ENCODE measurements at regions not wholly inside any gene's neighbourhood (a gene's known extent, or its start where the extent isn't known, plus 50 kb on each side); places are given as distances from the start of the nearest gene placed in this dataset.
"Not testable (repeated sequence)": the region's sequence is repeated elsewhere in the genome, so short reads cannot be mapped to it uniquely, and the experiment has no call there.

- no peak for DNase-seq
Measured at GRCh38 chr10:129059977-129060376, 407.1 kb upstream of the MGMT start.

- DNase-seq: no peak
Measured at GRCh38 chr10:129063212-129063611, 403.8 kb upstream of the MGMT start.

- DNase-seq: no peak
Measured at GRCh38 chr10:129063877-129064276, 403.2 kb upstream of the MGMT start.

DNA sequence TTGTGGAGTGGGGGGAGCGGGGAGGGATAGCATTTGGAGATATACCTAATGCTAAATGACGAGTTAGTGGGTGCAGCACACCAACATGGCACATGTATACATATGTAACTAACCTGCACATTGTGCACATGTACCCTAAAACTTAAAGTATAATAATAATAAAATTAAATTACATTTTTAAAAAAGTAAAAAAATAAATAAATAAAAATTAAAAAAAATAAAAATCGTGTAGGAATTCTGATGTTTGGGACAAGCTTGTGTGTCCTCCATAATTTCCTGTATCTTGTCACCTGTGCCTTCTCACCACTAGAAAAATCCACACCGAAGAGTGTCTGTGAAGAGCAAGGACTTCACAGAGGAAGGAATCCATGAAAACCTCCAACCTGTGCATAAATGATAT, 400.5 kb upstream of the MGMT start:
- not testable (repeated sequence) for DNase-seq

DNA sequence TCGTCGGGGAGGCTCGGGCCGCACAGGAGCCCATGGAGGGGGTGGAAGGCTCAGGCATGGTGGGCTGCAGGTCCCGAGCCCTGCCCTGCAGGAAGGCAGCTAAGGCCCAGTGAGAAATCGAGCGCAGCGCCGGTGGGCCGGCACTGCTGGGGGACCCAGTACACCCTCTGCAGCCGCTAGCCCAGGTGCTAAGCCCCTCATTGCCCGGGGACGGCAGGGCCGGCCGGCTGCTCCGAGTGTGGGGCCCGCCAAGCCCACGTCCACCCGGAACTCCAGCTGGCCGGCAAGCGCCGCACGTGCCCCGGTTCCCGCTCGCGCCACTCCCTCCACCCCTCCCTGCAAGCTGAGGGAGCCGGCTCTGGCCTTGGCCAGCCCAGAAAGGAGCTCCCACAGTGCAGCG, 395.6 kb upstream of the MGMT start:
- not testable (repeated sequence) for DNase-seq

- DNase-seq: no peak
Measured at GRCh38 chr10:129074939-129075338, 392.1 kb upstream of the MGMT start.

- DNase-seq: no peak
Measured at GRCh38 chr10:129075508-129075907, 391.5 kb upstream of the MGMT start.

DNA sequence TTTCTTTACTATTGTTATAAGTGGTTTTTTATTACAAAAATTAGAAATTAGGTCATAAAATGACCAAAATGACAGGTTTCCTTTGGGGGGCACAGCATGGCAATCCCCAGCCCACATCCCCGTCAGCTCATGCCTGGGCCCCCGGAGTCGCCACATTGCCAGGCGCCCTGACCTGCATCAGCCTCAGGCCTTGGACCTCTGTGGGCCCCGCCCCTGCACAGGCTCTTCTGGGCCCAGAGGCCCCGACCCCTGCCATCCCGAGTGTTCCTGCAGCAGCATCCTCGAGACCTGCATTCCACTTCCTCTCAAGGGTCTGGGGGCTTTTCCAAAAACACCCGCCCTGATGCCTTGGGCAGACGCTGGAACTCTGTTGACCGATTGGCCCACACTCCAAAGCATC, 391.1 kb upstream of the MGMT start:
- DNase-seq: no peak

DNA sequence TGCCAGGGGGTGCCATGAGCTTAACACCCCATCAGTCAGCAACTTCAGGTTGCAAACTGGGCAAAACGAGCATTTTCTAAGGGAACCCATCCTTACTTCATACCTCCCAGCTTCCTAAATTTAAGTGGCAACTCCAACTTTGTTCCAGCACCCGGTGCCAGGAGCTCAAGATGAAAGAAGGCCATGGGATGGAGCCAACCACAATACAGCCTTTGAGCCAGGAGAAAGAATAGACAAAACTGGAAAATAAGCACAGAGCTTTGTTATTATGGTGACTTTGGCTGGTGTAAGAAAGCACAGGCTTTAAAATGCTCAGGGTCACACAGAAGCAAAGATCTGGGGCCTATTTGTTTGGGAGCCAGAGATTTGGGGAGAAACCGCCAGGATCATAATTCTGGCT, 388.7 kb upstream of the MGMT start:
- DNase-seq: no peak

DNA sequence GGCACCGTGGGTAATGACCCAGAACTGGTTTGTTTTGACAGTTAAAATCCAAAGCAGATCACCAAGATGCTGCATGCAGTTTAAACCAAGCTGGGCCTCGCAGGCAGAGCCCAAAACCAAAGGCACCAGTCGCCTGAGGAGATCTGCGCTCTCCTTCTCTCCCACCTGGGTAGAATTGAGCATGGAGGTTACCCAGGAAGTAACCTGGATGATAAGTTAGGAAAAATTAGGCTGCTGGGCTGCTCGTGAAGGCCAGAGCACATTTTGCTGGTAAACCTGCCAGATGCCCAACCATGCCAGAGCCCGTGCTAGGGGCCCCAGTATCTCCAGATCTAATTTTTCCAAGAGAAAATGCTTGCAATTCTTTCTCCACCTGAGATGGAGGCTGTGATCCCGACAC, 388.3 kb upstream of the MGMT start:
- DNase-seq: no peak

- DNase-seq: no peak
Measured at GRCh38 chr10:129079705-129080104, 387.3 kb upstream of the MGMT start.

GRCh38 chr10:129085811-129086210, 381.2 kb upstream of the MGMT start:
- no peak for DNase-seq

- no peak for DNase-seq
Measured at GRCh38 chr10:129089341-129089740, 377.7 kb upstream of the MGMT start.

GRCh38 chr10:129090165-129090564, 376.9 kb upstream of the MGMT start:
- DNase-seq: no peak

DNA sequence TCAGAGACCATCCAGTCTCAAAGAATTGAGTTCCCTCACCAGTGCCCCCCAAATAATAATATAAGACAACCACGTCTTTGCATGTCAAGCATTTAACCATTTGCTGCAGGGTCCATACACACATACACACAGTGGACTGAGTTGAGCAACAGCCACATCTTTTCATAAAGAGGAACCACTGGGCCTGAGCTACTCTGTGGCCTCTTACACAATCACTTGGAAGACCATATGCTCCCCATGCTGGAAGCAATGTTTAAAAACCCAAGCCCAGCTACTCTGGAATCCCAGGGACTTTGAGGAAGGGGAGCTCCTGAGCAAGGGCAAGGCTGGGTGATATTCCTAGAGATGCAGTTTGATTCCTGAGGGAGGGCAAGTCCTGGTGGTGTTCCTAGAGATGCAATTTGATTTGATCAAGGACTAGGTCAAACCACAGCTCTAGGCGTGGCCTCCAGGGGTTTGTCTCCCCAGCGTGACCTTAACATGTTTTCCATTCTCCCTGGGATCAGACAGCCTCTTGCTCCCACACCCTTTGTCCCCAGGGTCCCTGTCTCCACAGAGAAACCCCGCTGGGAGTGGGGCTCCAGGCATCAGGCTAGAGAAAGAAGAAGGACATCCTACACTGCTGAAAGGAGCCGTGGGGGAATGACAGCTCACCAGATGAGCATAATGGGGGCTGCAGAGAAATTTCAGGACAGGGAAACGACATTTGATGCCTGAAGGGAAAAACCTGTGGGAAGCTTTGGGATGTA, 376.2 kb upstream of the MGMT start:
- DNase-seq: no peak

GRCh38 chr10:129093641-129094040, 373.4 kb upstream of the MGMT start:
- DNase-seq: no peak

GRCh38 chr10:129094233-129094632, 372.8 kb upstream of the MGMT start:
- no peak for DNase-seq

DNA sequence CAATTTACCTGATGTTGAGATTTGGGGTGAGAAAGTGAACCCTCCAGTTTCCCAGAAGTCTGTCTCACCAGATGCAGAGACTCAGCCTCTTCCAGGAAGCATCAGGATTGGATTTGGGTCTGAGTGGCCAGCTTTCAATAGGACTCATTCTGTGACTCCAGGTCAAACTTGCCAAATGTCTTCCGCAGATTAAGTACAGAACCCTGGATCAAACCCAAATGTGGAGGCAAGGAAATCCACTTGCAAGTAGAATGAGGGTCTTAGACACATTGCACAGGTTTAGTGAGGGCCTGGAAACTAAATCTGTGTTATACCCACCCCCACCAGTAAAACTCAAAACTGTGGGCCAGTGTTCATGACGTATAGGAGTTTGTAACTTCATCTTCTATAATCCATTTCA, 372.2 kb upstream of the MGMT start:
- no peak for DNase-seq

- DNase-seq: no peak
Measured at GRCh38 chr10:129095680-129096064, 371.4 kb upstream of the MGMT start.

DNA sequence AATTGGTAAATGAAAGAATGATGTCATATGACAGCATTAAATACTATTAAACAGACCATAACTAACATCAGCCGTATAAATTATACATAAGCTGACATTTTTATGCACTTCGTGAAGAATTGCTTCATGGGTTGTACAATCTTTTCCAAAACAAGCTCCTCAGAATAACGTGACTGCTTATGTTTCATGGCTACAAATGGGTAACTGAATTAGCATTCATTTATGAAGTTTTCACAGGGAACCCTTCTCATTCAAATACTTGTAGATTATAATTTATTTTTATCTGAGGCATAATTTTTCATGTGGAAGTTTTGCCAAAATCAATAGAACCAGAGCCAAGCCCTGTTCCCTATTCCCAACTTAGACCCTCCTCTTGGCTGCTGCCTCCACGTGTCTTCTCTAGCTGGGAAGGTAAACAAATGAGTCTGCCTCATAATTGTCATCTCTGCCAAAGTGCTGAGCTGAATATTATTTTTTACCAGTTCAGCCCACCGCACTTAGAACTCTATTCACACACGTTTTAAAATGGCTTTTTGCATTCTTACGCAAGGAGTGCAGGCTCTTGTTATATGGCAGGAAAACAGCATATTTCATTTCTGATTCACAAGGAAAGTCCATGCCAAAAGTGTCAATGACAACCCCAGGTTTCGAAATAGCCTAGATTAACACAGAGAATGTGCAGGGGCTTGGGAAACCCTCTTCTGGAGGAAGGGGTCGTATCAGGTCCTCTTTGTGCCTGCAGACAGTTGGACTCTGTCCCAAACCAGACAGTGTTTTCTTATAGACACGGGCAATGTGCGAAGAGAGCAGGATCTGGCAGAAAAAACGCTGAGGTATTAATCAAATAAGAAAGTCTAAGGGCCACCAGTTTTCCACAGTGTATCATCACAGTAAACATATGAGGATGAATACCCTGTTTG, 370.7 kb upstream of the MGMT start:
- DNase-seq: no peak

DNA sequence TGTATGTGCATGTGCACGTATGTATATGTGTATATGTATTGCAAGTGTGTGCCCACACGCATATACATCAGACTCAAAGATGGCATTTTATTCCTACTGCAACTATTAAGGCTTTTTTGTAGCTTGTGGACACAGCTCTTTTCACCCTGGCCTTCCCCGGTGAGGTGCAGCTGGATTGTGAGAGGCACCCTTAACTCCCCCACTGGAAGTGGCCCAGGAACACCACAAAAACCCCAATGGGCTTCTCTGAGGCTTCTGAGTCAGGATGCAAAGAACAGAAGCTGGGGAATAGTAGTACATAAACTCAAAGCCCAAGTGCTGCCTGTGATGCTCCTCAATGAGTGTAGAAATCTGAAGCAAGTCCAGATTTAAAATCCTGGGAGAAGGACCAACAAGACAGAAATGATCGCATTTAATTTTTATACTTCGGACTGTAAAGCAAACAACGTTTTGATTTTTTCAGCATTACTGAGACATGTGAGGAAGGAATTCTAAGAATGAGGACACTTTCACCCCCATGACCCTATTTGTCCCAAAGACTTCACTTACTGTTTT, 369.2 kb upstream of the MGMT start:
- DNase-seq: no peak

GRCh38 chr10:129098517-129098916, 368.5 kb upstream of the MGMT start:
- DNase-seq: no peak

DNA sequence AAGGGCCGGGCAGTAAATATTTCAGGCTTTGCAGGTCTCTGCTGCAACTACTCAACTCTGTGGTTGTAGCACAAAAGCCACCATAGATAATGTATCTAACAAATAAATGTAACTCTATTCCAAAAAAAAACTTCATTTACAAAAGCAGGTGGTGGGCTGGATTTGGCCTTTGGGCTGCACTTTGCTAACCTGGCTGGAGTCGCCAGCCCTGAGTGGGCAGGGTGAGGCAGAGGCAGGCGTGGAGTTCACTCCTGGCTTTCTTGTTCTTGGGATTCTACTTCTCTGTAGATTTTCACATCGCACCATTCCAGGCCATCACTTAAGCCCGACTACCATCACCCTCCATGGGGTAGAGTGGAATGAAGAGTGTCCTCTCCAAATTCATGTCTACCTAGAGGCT, 367.6 kb upstream of the MGMT start:
- no peak for DNase-seq

GRCh38 chr10:129099992-129100391, 367.0 kb upstream of the MGMT start:
- no peak for DNase-seq
